Subcutaneous abdominal adipose tissue (tissue), 5 donors: ENCODE measurements at regions not wholly inside any gene's neighbourhood (a gene's known extent, or its start where the extent isn't known, plus 50 kb on each side); places are given as distances from the start of the nearest gene placed in this dataset.
A peak's percentile ranks its signal among the peaks of the same experiment; 100 is the strongest.

Experiments used
- H3K27ac ChIP-seq: one replicate; pipeline ENCODE4 v1.7.0; 2013; ENCODE audit warnings: low read depth, mild to moderate bottlenecking, inconsistent platforms, low read length, moderate library complexity
- H3K27me3 ChIP-seq, 5 donors: one replicate each; pipeline ENCODE4 v1.7.0; 2013; ENCODE audit warnings: low read length in 5 of 5, inconsistent platforms in 1 of 5; ENCODE audit not compliant: control insufficient read depth in 5 of 5, insufficient read depth in 4 of 5
- H3K36me3 ChIP-seq, 5 donors: one replicate each; pipeline ENCODE4 v1.7.0; 2013; ENCODE audit warnings: low read length in 5 of 5; ENCODE audit not compliant: control insufficient read depth in 5 of 5, insufficient read depth in 5 of 5
- H3K4me1 ChIP-seq, 5 donors: one replicate each; pipeline ENCODE4 v1.7.0; 2013; ENCODE audit warnings: low read length in 5 of 5, mild to moderate bottlenecking in 3 of 5, moderate library complexity in 1 of 5; ENCODE audit not compliant: control insufficient read depth in 5 of 5, insufficient read depth in 5 of 5
- H3K4me3 ChIP-seq, 5 donors: one replicate each; pipeline ENCODE4 v1.7.0; 2013; ENCODE audit warnings: low read length in 5 of 5, low read depth in 1 of 5
- H3K9ac ChIP-seq, 5 donors: one replicate each; pipeline ENCODE4 v1.7.0; 2013; ENCODE audit warnings: low read length in 5 of 5, mild to moderate bottlenecking in 4 of 5, moderate library complexity in 3 of 5
- H3K9me3 ChIP-seq, 5 donors: one replicate each; pipeline ENCODE4 v1.7.0; 2013; ENCODE audit warnings: low read length in 5 of 5; ENCODE audit not compliant: control insufficient read depth in 5 of 5
- donor health status: healthy.
- donor health status: healthy.
- donor health status: healthy.
- donor health status: healthy.
- donor health status: healthy.

DNA sequence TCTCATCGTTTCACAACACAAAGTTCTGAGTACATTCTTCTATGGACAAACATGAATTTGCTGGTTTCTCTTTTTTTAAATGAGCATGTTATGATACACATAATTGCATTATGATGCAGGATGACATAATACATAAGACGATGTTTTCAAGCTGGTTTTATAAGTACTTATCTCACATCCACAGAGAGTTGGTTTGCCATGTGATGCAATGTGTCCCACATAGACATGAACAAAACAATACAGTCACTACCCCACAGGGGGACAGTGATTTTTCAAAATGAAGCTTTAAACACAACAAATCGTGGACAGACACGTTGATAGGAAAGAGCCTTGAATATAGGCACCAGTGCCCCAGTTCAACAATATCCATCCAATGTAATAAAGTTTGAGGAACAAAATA, 447.1 kb downstream of the KLF12 start:
- Histone ChIP-seq H3K27me3 (no peaks in the 10 kb centered on the region), H3K9me3 (no peaks in the 10 kb centered on the region), H3K9ac (no peak overlapping the region), H3K36me3 (no peaks in the 10 kb centered on the region), H3K27ac (no peak overlapping the region), H3K4me3 (no peak overlapping the region), H3K4me1 (no peaks in the 10 kb centered on the region)

- H3K9me3 ChIP-seq = no peaks in the 10 kb centered on the region
- H3K9ac ChIP-seq = no peak overlapping the region
- H3K27me3 ChIP-seq = no peaks in the 10 kb centered on the region
- no peak overlapping the region for H3K4me3 ChIP-seq
- peaks cover 0 to 15% (median 8%) of the 10 kb centered on the region in 5 donors for H3K4me1 ChIP-seq
- H3K36me3 ChIP-seq = no peaks in the 10 kb centered on the region
- H3K27ac ChIP-seq = no peak overlapping the region
These were observed 449.5 kb downstream of the KLF12 start for GRCh38 chr13:73684750-73685149.

DNA sequence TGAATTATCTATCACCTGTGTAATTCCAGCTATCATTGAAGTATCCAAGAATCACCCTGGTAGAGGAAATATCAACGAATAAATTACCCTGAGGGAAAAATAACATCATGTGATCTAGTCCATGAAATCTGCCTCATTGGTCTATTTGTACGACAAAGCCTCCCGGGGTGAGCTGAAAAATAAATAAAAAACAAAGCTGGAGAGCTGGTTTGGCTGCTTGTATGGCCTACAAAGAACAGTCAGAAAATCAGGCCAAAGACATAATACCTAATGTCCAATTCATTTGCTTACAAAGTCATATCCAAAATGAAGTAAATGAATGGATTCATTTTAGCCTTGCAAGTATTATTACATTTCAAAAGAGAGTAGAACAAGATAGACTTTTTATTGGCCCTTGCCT, 449.9 kb downstream of the KLF12 start:
- H3K9ac ChIP-seq = no peak overlapping the region
- H3K4me1 ChIP-seq = peaks cover 0 to 15% (median 8%) of the 10 kb centered on the region in 5 donors
- no peak overlapping the region for H3K27ac ChIP-seq

DNA sequence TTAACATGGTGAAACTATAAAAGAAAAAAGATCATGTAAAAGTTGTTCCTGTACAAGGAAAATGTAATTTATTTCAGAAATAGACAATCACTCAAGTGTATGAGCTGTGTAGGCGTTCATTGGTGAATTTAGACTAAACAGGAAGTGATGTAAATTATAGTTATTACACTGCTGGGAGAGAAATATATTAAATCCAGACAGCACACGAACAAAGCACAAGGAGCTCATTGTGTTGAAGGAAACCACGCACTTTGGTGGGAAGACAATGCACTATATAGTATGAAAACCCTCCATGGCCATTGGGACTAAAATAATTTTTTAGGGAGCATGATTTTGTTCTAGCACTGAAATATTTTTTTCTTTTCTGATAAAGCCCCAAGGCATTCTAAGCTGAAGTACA, 450.5 kb downstream of the KLF12 start:
- Histone ChIP-seq H3K27ac (no peak overlapping the region), H3K9me3 (no peaks in the 10 kb centered on the region), H3K4me1 (peaks cover 0 to 19% (median 8%) of the 10 kb centered on the region in 5 donors), H3K27me3 (no peaks in the 10 kb centered on the region), H3K9ac (no peak overlapping the region), H3K36me3 (no peaks in the 10 kb centered on the region), H3K4me3 (no peak overlapping the region)

More for the DNA sequence above, 449.9 kb downstream of the KLF12 start:
- no peak overlapping the region for H3K4me3 ChIP-seq
- H3K36me3 ChIP-seq = no peaks in the 10 kb centered on the region
- no peaks in the 10 kb centered on the region for H3K9me3 ChIP-seq
- H3K27me3 ChIP-seq = no peaks in the 10 kb centered on the region

GRCh38 chr13:73681779-73682178, 452.4 kb downstream of the KLF12 start:
- H3K4me3 ChIP-seq = peak overlapping the region in 1 of 5 donors; percentile 13
- no peaks in the 10 kb centered on the region for H3K9me3 ChIP-seq
- H3K36me3 ChIP-seq = no peaks in the 10 kb centered on the region
- peaks cover 0 to 26% (median 15%) of the 10 kb centered on the region in 5 donors for H3K4me1 ChIP-seq
- no peaks in the 10 kb centered on the region for H3K27me3 ChIP-seq
- H3K9ac ChIP-seq = no peak overlapping the region
- no peak overlapping the region for H3K27ac ChIP-seq

- Histone ChIP-seq H3K27me3 (no peaks in the 10 kb centered on the region), H3K9ac (no peak overlapping the region), H3K27ac (no peak overlapping the region), H3K4me1 (peaks cover 0 to 26% (median 15%) of the 10 kb centered on the region in 5 donors), H3K4me3 (no peak overlapping the region), H3K36me3 (no peaks in the 10 kb centered on the region), H3K9me3 (no peaks in the 10 kb centered on the region)
These were observed 453.2 kb downstream of the KLF12 start for GRCh38 chr13:73681015-73681414.

GRCh38 chr13:73677048-73677601, 457.1 kb downstream of the KLF12 start:
- H3K4me3 ChIP-seq = no peak overlapping the region
- no peaks in the 10 kb centered on the region for H3K36me3 ChIP-seq
- peaks cover 0 to 37% (median 15%) of the 10 kb centered on the region in 5 donors for H3K4me1 ChIP-seq
- H3K27me3 ChIP-seq = no peaks in the 10 kb centered on the region
- H3K9ac ChIP-seq = no peak overlapping the region
- no peak overlapping the region for H3K27ac ChIP-seq
- H3K9me3 ChIP-seq = no peaks in the 10 kb centered on the region

DNA sequence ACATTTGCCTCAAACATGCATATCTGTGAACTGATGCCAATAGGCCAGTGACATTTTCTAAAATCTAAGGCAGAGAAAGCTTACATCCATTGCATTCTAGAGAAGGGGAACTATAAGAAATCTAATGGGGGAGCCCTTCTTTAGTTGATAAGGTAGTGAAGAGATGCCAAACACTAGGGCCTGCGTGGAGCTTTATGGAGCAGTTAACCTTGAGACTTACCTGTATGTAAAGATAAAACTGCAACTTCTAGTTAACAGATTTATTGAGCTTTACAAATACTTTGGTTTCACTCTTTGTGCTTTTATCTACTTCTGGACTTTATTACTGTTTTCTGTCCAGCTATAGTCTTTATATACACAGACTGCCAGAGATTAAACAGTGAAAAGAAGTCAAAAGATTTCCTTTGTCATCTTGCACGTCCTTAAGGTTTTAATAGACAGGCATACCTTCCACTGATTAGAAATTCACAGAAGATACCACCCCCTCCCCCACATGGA, 457.6 kb downstream of the KLF12 start:
- Histone ChIP-seq H3K27ac (no peak overlapping the region), H3K27me3 (no peaks in the 10 kb centered on the region), H3K4me1 (peaks cover 0 to 37% (median 13%) of the 10 kb centered on the region in 5 donors), H3K36me3 (no peaks in the 10 kb centered on the region), H3K9ac (no peak overlapping the region), H3K9me3 (no peaks in the 10 kb centered on the region), H3K4me3 (no peak overlapping the region)

- H3K9me3 ChIP-seq = no peaks in the 10 kb centered on the region
- H3K36me3 ChIP-seq = no peaks in the 10 kb centered on the region
- H3K4me1 ChIP-seq = peaks cover 0 to 29% (median 7%) of the 10 kb centered on the region in 5 donors
- H3K4me3 ChIP-seq = no peak overlapping the region
- H3K27me3 ChIP-seq = no peaks in the 10 kb centered on the region
- H3K9ac ChIP-seq = no peak overlapping the region
- no peak overlapping the region for H3K27ac ChIP-seq
These were observed 458.4 kb downstream of the KLF12 start for GRCh38 chr13:73675821-73676220.

DNA sequence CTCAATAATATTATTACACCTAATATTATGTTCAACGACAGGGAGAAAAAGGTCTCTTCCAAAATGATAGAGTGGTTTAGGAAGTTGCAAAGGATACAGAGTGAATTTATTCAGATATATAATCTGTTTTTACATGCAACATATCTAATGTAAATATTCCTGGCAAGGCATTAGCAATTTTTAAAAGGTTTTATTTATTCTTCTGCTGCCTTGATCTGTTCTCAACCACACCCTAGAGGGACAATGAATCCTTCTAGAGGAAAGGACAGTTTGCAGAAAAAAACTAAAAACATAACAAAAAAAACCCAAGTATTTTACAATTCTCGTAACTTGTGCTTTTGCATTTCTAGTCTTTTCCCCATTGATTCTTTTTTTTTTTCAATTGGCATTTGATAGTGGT, 459.6 kb downstream of the KLF12 start:
- no peak overlapping the region for H3K27ac ChIP-seq
- no peak overlapping the region for H3K9ac ChIP-seq
- no peaks in the 10 kb centered on the region for H3K36me3 ChIP-seq
- no peaks in the 10 kb centered on the region for H3K9me3 ChIP-seq
- no peaks in the 10 kb centered on the region for H3K27me3 ChIP-seq
- peaks cover 0 to 23% (median 7%) of the 10 kb centered on the region in 5 donors for H3K4me1 ChIP-seq
- H3K4me3 ChIP-seq = no peak overlapping the region
